ENCODE measurements at regions not wholly inside any gene's neighbourhood (a gene's known extent, or its start where the extent isn't known, plus 50 kb on each side); places are given as distances from the start of the nearest gene placed in this dataset.
"Not testable (repeated sequence)": the region's sequence is repeated elsewhere in the genome, so short reads cannot be mapped to it uniquely, and the experiment has no call there.

DNA sequence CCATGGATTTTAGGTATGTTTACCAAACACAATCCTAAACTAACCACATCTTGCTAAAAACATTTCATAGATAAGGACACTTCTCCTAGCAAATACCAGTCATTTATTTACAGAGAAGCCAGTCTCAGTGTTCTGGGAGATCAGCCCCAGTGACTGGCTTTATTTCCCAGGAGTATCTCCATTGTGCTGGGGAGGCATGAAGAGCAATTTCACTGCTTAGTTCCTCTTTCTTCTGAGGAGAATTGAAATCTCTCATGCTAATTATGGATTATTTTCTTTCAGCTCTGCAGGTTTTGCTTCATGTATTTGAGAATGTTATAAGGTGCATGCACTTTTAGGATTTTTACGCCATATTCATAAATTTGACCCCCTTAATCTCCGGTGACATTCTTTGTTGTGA is 67.8 kb downstream of the GOLGA6L22 start:
- not testable (repeated sequence) for TF ChIP-seq ZNF70 (CRISPR knock-in tag; IDR thresholded peaks at IDR 0.05); GLIS3 (CRISPR knock-in tag; IDR thresholded peaks at IDR 0.05); TOX (CRISPR knock-in tag; IDR thresholded peaks at IDR 0.05; ENCODE audit: borderline replicate concordance); ZFP3 (CRISPR knock-in tag; IDR thresholded peaks at IDR 0.05); ZFP30 (CRISPR knock-in tag; IDR thresholded peaks at IDR 0.05); PPARA (CRISPR knock-in tag; IDR thresholded peaks at IDR 0.05; ENCODE audit: borderline replicate concordance)
- TF ChIP-seq, protein P1, sequence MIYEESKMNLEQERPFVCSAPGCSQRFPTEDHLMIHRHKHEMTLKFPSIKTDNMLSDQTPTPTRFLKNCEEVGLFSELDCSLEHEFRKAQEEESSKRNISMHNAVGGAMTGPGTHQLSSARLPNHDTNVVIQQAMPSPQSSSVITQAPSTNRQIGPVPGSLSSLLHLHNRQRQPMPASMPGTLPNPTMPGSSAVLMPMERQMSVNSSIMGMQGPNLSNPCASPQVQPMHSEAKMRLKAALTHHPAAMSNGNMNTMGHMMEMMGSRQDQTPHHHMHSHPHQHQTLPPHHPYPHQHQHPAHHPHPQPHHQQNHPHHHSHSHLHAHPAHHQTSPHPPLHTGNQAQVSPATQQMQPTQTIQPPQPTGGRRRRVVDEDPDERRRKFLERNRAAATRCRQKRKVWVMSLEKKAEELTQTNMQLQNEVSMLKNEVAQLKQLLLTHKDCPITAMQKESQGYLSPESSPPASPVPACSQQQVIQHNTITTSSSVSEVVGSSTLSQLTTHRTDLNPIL (CRISPR knock-in tag; IDR thresholded peaks at IDR 0.05; ENCODE audit: low read depth) = not testable (repeated sequence)
- TF ChIP-seq, protein P2, sequence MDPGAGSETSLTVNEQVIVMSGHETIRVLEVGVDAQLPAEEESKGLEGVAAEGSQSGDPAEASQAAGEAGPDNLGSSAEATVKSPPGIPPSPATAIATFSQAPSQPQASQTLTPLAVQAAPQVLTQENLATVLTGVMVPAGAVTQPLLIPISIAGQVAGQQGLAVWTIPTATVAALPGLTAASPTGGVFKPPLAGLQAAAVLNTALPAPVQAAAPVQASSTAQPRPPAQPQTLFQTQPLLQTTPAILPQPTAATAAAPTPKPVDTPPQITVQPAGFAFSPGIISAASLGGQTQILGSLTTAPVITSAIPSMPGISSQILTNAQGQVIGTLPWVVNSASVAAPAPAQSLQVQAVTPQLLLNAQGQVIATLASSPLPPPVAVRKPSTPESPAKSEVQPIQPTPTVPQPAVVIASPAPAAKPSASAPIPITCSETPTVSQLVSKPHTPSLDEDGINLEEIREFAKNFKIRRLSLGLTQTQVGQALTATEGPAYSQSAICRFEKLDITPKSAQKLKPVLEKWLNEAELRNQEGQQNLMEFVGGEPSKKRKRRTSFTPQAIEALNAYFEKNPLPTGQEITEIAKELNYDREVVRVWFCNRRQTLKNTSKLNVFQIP (CRISPR knock-in tag; IDR thresholded peaks at IDR 0.05; ENCODE audit: borderline replicate concordance, low read depth) = not testable (repeated sequence)

Data from SK-N-SH treated with all-trans-retinoic acid at 6 μM for 48 hours (cell line).